A673 (cell line): ENCODE measurements at regions not wholly inside any gene's neighbourhood (a gene's known extent, or its start where the extent isn't known, plus 50 kb on each side); places are given as distances from the start of the nearest gene placed in this dataset.

Experiments used
- BruUV-seq: library from RNA; stranded (reverse); fragments of 400-500 nt; replicated peaks from 2 replicates; lab custom pipeline; 2021; lab: Mats Ljungman, UMichigan
- CTCF ChIA-PET: fragments of 300-600 bp; sonication (Branson Sonifier 250); formaldehyde crosslinking; loops from one replicate; lab custom pipeline; 2022; ENCODE audit warnings: antibody characterized with exemption; lab: Charles Lee
- POLR2A ChIA-PET: fragments of 300-600 bp; sonication (Branson Sonifier 250); formaldehyde crosslinking; loops from one replicate; lab custom pipeline; 2022; ENCODE audit warnings: antibody characterized with exemption; ENCODE audit not compliant: low non-redundant PET; lab: Charles Lee
- DNase-seq: peaks from one replicate; pipeline ENCODE4 v3.0.0-alpha.2; 2015; ENCODE audit warnings: low spot score
- H3K27ac ChIP-seq: fragments of 200-600 bp; sonication (generic); 2 replicates; pipeline ENCODE4 v1.5.1; 2016; ENCODE audit warnings: mixed run types, low read depth, mild to moderate bottlenecking, mixed read lengths, antibody characterized with exemption, low read length; ENCODE audit not compliant: poor library complexity, severe bottlenecking
- H3K27me3 ChIP-seq: fragments of 200-600 bp; sonication (generic); replicated peaks from 2 replicates; pipeline ENCODE4 v1.6.1; 2017; ENCODE audit warnings: mixed run types, low read depth, mild to moderate bottlenecking, mixed read lengths, antibody characterized with exemption, low read length; ENCODE audit not compliant: insufficient read depth, poor library complexity
- H3K36me3 ChIP-seq: fragments of 200-600 bp; sonication (generic); 2 replicates; pipeline ENCODE4 v1.6.1; 2016; ENCODE audit warnings: mixed run types, mild to moderate bottlenecking, mixed read lengths, antibody characterized with exemption, low read length; ENCODE audit not compliant: insufficient read depth, poor library complexity, severe bottlenecking
- H3K4me1 ChIP-seq: fragments of 200-600 bp; sonication (generic); 2 replicates; pipeline ENCODE4 v1.6.1; 2017; ENCODE audit warnings: mixed run types, mild to moderate bottlenecking, mixed read lengths, antibody characterized with exemption, low read length; ENCODE audit not compliant: insufficient read depth, poor library complexity, severe bottlenecking
- H3K4me3 ChIP-seq: fragments of 200-600 bp; sonication (generic); 2 replicates; pipeline ENCODE4 v1.5.1; 2016; ENCODE audit warnings: low read depth, mixed run types, mild to moderate bottlenecking, mixed read lengths, low read length; ENCODE audit not compliant: poor library complexity, severe bottlenecking
- H3K9me3 ChIP-seq: fragments of 200-600 bp; sonication (generic); 2 replicates; pipeline ENCODE4 v1.6.1; 2016; ENCODE audit warnings: mixed run types, low read depth, mild to moderate bottlenecking, mixed read lengths, antibody characterized with exemption, low read length; ENCODE audit not compliant: poor library complexity, severe bottlenecking
- CTCF ChIP-seq: fragments of 300-800, 200-600 bp; sonication (generic); conservative IDR thresholded peaks from 2 replicates; pipeline ENCODE4 v1.5.1; 2017; ENCODE audit warnings: low read depth, mild to moderate bottlenecking, antibody characterized with exemption, low read length, moderate library complexity, mixed read lengths
- EZH2 ChIP-seq: fragments of 200-600 bp; sonication (generic); IDR thresholded peaks from 2 replicates; pipeline ENCODE4 v1.6.1; 2017; ENCODE audit warnings: borderline replicate concordance, low read depth, mild to moderate bottlenecking, mixed read lengths, antibody characterized with exemption, low read length; ENCODE audit not compliant: poor library complexity, severe bottlenecking
- intact Hi-C: fragments of 100-400 bp; cut with micrococcal nuclease; formaldehyde crosslinking; loops from one replicate; pipeline ENCODE4 v1.10.0; 2022; ENCODE audit not compliant: unreplicated experiment

GRCh38 chr7:125484755-125485154, 555.1 kb upstream of the POT1 start:
- CTCF ChIA-PET = no interaction called here
- no peak overlapping the region for H3K27ac ChIP-seq
- H3K4me1 ChIP-seq = no peaks in the 10 kb centered on the region
- no peaks in the 10 kb centered on the region for H3K36me3 ChIP-seq
- no TSS peak for BruUV-seq
- intact Hi-C loops = no loop called here
- no peaks in the 10 kb centered on the region for H3K27me3 ChIP-seq
- no peak for TF ChIP-seq EZH2
- no peak for TF ChIP-seq CTCF
- DNase-seq = no peak
- no peaks in the 10 kb centered on the region for H3K9me3 ChIP-seq
- POLR2A ChIA-PET = no interaction called here
- H3K4me3 ChIP-seq = no peak overlapping the region

- Histone ChIP-seq H3K27me3 (no peaks in the 10 kb centered on the region), H3K4me3 (no peak overlapping the region), H3K9me3 (no peaks in the 10 kb centered on the region), H3K27ac (no peak overlapping the region), H3K36me3 (no peaks in the 10 kb centered on the region), H3K4me1 (no peaks in the 10 kb centered on the region)
- intact Hi-C loops = no loop called here
- no peak for TF ChIP-seq CTCF
- TF ChIP-seq EZH2 = no peak
- no peak for DNase-seq
- ChIA-PET CTCF (no interaction called here), POLR2A (no interaction called here)
- BruUV-seq = no TSS peak
Measured at GRCh38 chr7:125481323-125481722, 551.7 kb upstream of the POT1 start.

- BruUV-seq = no TSS peak
- Histone ChIP-seq H3K4me1 (no peaks in the 10 kb centered on the region), H3K4me3 (no peak overlapping the region), H3K9me3 (no peaks in the 10 kb centered on the region), H3K36me3 (no peaks in the 10 kb centered on the region), H3K27ac (no peak overlapping the region), H3K27me3 (no peaks in the 10 kb centered on the region)
- intact Hi-C loops = no loop called here
- CTCF ChIA-PET = no interaction called here
- TF ChIP-seq EZH2 (no peak), CTCF (no peak)
- DNase-seq = no peak
- POLR2A ChIA-PET = no interaction called here
Measured at GRCh38 chr7:125480762-125481161, 551.1 kb upstream of the POT1 start.
